NCI-H1105 (cell line): ENCODE measurements at regions not wholly inside any gene's neighbourhood (a gene's known extent, or its start where the extent isn't known, plus 50 kb on each side); places are given as distances from the start of the nearest gene placed in this dataset.

ENCODE experiments used
- DNase-seq: peaks from one replicate; lab custom pipeline; 2025; lab: John Stamatoyannopoulos, UW

GRCh38 chr21:40901691-40902090, 54.7 kb upstream of the DSCAM start:
- DNase-seq = no peak

DNA sequence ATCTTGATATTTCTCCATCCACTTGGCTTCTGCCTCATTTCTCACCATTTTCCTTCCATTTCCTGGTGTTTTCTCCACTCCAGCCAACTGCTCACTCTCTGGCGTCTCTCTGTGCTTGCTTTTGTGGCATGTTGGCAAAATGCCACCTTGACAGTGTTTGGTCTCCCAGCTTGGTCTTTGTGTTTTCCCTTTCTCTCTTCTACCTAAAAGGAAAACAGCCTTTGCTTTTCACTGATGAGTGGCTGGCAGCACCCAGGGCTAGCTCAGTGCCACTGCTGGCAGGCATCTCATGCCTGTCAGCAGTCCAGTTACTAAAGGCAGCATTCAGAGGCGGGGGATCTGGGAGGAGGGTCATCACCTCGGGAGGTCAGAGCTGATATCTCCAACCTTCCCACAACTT, 55.3 kb upstream of the DSCAM start:
- peak; percentile 74 for DNase-seq

GRCh38 chr21:40902993-40903392, 56.0 kb upstream of the DSCAM start:
- no peak for DNase-seq

DNA sequence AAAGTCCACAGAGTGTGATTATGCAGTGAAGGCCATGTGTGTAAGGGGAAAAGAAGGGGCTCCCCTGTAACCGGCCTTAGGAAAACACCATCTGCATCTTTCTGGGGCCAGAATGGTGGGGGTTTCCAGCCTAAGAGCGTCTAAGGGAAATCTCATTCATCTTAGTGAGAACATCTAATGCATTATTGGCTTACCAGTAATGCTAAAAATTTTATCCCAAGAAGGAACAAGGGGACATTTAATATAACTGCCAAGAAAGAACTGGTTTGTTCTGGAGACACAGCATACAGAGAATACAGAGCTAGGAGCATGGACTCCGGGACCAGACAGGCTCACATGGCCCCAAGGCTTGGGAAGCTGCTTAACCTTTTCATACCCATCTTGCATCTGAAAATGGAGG, 58.3 kb upstream of the DSCAM start:
- DNase-seq = no peak

GRCh38 chr21:40912375-40912774, 65.4 kb upstream of the DSCAM start:
- no peak for DNase-seq

DNA sequence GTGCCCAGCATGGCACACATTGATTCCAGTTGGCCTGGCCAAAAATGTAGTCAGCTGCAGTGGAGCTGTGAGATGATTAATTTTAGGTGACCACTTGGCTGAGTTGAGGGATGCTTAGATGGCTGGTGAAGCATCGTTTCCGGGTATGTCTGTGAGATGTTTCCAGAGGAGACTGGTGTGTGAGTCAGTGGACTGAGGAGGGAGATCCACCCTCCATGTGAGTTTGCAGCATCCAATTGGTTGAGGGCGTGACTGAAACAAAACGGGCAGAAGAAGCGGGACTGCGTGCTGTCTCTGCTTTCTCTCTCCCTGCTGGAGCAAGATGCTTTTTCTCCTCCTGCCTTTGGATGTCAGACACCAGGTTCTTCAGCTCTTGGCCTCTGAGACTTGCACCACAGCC, 68.2 kb upstream of the DSCAM start:
- DNase-seq = no peak

GRCh38 chr21:40923407-40923806, 76.4 kb upstream of the DSCAM start:
- no peak for DNase-seq

- no peak for DNase-seq
Measured at GRCh38 chr21:40923901-40924300, 76.9 kb upstream of the DSCAM start.

DNA sequence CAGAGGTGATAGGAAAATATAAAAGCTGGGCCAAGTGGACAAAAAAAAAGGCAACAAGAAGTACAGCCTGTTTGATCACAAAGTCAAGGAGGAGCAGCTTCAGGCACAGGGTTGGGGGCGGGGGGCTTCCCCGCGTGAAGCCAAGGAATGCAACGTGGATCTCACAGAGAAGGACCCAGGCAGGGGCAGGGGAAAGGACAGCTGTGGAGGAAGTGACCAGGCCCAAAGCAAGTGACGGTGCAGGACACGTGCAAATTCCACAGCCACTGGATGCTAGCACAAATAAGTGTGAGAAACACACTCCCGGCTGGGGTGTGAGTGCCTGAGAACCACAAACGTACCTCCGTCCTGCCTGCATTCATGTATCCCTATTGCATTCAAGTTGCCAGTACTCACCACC, 77.7 kb upstream of the DSCAM start:
- no peak for DNase-seq

- no peak for DNase-seq
Measured at GRCh38 chr21:40926238-40926637, 79.3 kb upstream of the DSCAM start.

GRCh38 chr21:40929833-40930232, 82.9 kb upstream of the DSCAM start:
- DNase-seq = no peak

DNA sequence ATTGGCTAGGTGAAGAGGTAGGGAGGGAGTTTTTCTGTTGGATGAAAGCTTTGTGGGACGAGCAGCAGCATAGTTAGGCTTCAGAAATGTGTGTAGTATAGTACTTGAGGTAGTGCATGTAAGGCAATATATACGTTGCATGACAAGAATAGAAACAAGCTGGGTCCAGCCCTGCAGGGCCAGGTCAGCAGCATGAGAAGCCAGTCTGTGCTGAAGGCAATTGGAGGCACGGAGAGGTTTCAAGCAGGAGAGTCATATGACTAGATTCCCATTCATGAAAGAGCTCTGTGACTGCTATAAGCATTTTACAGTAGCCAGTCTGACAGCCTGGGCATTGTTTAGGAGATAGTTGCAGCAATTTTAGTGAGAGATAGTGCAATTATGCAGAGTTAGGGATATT, 84.2 kb upstream of the DSCAM start:
- DNase-seq = no peak

GRCh38 chr21:40936178-40936577, 89.2 kb upstream of the DSCAM start:
- no peak for DNase-seq

DNA sequence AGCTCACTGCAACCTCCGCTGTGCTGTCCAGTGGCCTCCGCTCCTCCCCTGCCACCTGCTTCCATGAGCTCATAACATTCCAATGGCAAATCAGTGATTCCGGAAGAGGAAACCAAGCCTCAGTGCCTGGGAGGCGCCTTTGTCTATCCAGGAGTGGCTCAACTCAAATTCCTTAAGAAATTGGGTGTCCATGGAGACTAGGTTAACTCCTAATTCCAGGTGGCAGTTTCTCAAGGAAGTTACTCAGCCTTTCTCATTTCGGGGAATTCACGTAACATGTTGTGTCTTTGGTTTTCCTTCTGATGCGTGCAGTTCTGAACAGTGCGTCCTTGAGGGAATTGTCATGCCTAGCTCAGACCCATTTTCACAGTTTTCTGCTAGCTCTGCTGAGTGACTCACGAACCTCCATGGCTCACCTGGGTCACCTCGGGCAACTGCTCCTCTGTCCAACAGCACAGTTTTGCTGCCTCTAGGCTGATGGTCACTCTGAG, 89.9 kb upstream of the DSCAM start:
- no peak for DNase-seq

GRCh38 chr21:40938078-40938477, 91.1 kb upstream of the DSCAM start:
- no peak for DNase-seq

GRCh38 chr21:40938611-40939010, 91.7 kb upstream of the DSCAM start:
- no peak for DNase-seq

DNA sequence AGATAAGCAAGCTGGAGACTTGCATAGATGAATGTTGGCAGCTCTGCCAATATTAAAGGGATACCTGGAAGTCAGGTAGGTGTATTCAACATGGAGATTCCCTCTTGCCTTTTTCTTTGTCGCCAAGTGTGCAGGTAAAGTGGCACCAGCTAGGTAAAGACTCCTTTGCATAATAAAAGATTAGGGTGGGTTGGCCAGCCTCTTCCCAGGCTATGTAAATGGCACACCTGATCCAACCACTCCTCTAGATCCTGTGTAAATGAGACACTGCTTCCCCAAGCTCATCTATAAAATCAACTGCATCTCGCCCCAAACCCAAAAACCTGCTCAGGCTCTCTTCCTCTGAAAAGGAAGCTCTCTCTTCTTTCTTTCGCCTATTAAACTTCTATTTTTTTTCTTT, 100.8 kb upstream of the DSCAM start:
- DNase-seq = no peak

DNA sequence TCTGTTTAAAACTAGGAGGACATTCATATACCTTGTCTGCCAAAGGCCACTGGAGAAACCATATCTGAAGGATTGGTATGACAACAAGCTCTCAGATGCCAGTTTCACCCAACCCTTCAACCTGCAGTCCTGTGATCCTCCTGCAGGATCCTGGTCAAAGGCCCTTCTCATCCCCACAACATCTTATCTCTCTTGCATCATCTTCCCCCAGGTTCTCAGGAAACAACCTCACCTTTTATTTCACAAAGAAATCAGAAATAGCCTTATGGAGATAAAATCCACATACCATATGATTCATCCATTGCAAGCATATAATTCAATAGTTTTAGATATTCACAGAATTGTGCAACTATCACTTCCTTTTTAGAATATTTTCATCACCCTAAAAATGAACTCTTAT, 104.0 kb upstream of the DSCAM start:
- no peak for DNase-seq

- DNase-seq = no peak
Measured at GRCh38 chr21:40952551-40953323, 105.8 kb upstream of the DSCAM start.

DNA sequence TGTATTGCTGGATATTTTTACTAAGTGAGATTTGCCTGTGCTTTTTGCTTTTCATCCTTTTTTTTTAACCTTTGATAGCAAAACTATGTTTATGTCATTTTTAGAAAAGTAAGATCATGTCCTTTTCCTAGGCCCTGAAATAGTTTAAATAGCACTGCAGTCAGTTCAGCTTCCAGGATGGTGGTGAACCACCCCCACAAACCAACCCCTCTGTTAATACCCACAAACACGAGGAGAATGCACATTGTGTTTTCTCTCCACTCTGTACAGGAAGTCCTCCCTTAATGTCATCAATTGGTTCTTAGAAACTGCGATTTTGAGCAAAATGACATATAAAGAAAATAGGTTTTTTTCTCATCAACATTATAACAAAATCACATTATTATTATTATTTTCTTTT, 117.7 kb upstream of the DSCAM start:
- no peak for DNase-seq

DNA sequence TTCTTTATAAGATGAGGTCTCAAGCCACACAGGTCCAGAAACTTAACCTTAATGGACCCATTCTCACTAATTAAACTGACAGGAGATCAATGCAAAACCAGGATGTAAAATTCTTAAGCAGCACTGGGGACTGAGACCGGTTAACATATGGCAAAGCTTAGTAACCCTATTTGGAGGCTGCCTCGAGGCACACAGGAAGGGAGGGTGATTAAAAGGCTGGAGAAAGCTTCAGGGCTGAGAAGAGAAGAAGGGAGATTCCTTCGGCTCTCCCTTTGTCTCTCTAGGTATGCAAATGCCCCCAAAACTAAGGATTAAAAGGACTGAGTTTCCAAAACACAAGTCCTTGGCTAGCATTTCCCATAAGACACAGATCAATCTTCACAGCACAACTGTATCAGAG, 120.8 kb upstream of the DSCAM start:
- DNase-seq = no peak

GRCh38 chr21:40972151-40972550, 125.2 kb upstream of the DSCAM start:
- no peak for DNase-seq

DNA sequence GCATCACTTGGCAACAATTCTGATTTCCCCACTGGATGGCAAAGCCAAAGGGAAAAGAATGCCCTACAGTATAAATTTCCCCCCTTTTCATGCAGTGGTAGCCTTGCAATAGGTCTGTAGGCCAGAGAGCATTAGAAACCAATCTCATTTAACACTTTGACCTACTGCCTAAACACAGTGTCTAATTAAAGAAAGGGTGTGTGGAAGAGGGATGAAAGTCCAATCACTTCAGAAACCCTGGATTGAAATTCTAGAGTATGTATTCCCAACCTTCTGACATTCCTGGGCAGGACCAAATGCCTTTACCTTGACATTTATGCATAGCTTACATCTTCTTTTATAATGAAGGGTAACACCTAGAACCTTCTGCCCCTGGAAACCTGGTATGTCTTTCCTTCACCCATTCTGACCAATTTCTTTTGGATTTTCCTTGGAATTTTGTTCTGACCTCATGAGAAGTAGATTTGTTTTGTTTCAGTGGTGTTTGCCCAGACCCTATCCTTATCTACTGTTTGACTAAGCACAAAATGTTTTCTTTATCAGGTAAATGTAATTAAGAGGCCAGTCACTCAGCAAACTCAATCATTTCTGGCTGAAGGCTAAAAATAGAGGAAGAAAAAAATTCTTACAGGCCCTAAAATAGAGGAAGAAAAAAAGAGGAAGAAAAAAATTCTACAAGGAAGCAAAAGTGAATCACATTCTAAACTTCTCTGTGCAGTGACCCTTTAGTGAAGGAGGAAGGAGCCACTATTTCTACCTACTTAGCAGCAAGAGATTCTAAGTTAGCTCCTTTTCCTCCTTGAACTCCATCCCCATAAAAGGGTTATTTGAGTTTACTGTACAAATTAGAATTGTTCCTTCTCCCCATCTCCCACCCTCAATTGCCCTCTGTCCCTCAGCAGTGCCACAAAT, 129.5 kb upstream of the DSCAM start:
- DNase-seq = no peak
